NCI-H2227 treated with DMSO at 0.1 percent for 48 hours (cell line): ENCODE measurements at regions not wholly inside any gene's neighbourhood (a gene's known extent, or its start where the extent isn't known, plus 50 kb on each side); places are given as distances from the start of the nearest gene placed in this dataset.

Experiments
- DNase-seq: peaks from one replicate; lab custom pipeline; 2025; lab: John Stamatoyannopoulos, UW

- DNase-seq, result no peak
These were observed 147.5 kb downstream of the METTL4 start for GRCh38 chr18:2423761-2424160.

- no peak for DNase-seq
These were observed 146.9 kb downstream of the METTL4 start for GRCh38 chr18:2424420-2424819.

DNA sequence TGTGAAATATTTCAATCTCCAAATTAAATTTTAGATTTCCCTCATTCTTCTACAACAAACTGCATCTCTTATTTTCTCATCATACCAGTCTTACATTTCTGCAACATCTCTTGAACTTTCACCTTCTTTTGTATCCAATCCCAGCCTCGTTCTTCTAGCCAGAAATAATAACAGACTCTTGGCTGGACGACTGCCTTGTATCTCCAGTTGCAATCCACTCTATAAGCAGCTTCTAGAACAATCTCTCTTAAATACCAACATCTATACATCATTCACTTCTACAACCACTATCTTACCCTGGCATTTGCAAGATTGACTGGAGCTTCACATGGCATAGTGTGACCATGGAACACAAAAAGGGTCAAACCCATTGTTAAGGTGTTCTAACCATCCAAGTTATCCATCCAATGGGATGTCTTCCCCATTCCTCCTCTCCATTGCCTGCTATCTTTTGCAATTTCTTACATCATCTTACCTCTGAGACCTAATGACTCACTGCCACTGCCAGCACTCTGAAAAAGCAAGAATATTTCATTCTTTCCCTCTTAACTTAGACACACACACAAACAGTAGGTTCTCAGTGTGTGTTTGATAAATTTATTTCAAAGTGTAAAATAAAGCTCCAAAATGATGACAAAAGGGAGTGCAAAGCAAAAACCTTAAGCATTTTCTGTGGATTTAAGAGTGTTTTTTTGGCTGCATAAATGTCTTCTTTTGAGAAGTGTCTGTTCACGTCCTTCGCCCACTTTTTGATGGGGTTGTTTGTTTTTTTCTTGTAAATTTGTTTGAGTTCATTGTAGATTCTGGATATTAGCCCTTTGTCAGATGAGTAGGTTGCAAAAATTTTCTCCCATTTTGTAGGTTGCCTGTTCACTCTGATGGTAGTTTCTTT lies 145.6 kb downstream of the METTL4 start:
- no peak for DNase-seq

DNA sequence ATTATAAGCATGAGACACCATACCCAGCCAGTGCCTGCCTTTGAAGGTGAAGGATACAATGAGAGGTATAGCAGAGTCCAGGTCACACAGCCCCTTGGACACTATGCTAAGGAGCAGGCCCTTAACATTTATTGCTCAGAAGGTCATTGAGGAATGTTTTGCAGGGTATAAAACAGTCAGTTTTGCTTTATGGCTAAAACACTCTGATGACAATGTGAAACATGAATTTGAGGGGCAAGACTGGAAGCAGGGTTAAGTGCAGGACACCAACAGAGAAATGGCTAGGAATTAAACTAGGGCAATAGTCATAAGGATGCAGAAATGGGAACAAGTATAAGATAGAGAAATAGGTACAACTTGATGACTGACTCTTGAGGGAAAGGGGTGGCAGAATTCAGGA lies 141.1 kb downstream of the METTL4 start:
- no peak for DNase-seq

GRCh38 chr18:2431806-2432205 lies 139.5 kb downstream of the METTL4 start:
- no peak for DNase-seq

- no peak for DNase-seq
These were observed 137.9 kb downstream of the METTL4 start for GRCh38 chr18:2433366-2433765.

- DNase-seq, result no peak
These were observed 129.8 kb downstream of the METTL4 start for GRCh38 chr18:2441544-2441943.

DNA sequence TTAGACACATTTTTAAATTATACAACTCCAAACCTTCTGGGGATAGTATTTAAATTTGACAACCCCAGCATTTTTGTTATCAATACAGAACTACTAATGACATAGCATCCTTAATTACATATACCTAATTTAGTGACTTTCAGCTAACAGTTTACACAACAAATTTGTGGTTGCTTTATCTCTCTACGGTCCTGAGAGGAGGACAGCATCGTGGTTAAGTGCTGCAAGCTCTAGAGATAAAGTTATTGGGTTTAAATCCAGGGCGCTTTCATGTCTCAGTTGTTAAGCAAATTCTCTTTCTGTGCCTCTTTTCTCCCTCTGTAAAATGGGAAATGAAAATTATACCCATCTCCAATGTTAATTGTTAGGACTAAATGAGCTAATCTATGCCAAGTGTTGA lies 129.3 kb downstream of the METTL4 start:
- DNase-seq, result no peak

GRCh38 chr18:2442726-2443275 lies 128.5 kb downstream of the METTL4 start:
- no peak for DNase-seq

- DNase-seq, result no peak
These were observed 127.0 kb downstream of the METTL4 start for GRCh38 chr18:2444201-2444875.

GRCh38 chr18:2448565-2449151 lies 122.6 kb downstream of the METTL4 start:
- no peak for DNase-seq

GRCh38 chr18:2451556-2451955 lies 119.7 kb downstream of the METTL4 start:
- no peak for DNase-seq

GRCh38 chr18:2459886-2460285 lies 111.4 kb downstream of the METTL4 start:
- DNase-seq, result no peak

- no peak for DNase-seq
These were observed 104.3 kb downstream of the METTL4 start for GRCh38 chr18:2466978-2467377.

DNA sequence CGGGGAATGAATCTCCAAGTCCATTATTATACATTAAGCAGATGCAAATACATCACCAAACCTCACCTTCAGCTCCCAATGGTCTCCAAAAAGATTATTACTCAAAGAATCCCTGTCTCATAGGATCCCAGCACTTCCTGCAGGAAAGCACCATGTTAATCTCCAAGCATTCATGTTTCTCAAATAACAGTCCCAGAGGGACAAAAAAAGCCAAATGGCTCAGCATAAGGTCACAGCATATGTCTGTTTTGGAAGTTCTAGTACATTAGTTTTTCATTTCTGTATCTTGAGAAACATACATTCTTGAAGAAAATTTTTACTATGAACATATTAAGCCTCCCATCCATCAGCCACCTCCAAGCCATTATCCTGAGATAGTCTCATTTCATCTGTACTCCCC lies 103.3 kb downstream of the METTL4 start:
- DNase-seq, result no peak

DNA sequence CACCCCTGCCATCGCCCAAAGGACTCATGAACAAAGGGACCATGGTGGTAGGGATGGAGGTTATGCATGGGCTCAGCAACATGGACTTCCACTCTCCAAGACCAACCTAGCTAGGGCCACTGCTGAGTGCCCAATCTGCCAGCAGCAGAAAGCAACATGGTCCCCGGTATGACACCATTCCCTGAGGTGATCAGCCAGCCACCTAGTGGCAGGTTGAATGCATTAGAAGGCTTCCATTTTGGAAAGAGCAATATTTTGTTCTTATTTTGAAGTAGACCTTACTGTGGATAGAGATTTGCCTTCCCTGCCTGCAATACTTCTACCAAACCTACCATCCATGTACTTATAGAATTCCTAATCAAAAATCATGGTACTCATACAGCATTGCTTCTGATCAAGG lies 99.8 kb downstream of the METTL4 start:
- DNase-seq, result no peak

DNA sequence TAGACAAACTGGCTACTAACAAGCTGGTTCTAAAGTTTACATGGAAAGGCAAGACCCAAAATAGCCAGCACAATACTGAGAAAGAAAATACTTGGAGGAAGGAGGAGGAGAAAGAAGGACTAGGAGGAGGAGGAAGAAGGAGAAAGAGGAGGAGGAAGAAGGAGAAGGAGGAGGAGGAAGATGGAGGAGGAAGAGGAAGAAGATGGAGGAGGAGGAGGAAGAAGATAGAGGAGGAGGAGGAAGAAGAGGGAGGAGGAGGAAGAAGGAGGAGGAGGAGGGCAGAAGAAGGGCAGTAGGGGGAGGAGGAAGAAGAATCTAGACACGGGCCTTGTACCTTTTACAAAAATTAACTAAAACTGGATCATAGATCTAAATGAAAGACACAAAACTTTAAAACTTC lies 92.6 kb downstream of the METTL4 start:
- no peak for DNase-seq

GRCh38 chr18:2480536-2480935 lies 90.8 kb downstream of the METTL4 start:
- no peak for DNase-seq

DNA sequence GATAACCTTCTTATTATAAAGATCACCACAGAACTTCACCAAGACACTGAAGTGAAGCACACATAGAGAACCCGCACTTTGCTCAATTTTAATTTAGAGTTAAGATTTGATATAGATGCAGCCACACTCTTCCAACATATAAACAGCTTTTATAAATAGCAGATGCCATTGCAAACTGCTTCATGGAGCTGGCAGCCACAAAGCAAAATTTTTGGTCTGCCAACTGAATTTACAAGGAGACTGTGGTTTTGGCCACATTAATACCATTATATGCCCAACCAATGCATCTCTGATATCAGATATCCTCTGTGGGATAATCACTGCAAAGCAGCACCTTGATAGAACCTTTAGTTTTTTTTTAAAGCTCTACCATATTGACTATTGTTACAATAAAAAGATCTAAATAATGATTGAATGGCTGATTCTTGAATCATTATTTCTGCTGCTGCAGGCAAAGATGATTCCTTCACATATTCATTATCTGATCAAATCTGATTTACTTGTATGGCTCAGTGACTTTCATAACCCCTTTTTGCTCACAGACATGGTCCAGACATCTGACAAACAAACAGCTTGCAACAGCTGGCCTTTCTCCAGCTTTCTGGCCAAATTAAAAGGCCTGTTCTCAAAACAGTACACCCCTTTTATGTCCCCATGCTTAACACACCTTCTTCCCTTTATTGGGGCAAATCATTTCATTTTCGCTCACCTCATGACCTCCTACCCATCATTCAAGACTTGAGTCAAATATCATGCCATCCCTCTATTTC lies 88.4 kb downstream of the METTL4 start:
- no peak for DNase-seq

DNA sequence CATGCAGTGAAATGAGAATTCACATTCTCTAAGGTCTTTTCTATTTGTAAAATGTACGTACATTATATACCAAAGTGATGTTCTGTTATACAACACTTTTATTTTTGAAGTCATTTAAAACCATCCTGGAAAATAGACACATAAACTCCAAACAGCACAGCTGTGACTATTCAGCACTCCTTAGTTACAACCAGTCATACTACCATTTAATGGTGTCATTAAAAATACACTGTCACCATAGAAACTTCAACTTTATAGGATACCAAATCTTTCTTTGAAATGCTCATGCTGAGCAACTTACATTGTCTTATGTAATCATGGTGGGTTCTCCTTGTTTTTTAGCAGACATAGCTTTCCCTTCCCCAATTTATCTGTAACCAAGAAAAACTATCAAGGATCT lies 85.3 kb downstream of the METTL4 start:
- no peak for DNase-seq

DNA sequence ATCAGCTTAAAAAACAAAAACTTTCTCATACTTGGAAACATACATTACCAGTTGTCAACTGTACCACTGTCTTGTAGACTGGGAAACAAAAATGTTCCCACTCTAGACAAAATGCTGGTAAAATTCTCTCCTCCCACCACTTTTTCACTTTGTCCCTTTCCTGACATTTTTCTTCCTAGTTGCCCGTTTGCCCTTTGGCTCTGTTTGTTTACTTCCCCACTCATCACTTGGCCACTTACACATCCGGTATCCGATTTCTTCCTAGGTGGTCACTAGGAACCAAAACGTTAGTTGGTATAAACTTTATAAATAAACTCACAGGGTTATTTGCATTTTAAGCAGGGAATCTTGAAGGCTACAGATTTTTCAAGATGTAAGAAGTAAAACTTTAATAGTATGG lies 84.9 kb downstream of the METTL4 start:
- no peak for DNase-seq
